IPS-NIHi7 (cell line): ENCODE measurements at regions not wholly inside any gene's neighbourhood (a gene's known extent, or its start where the extent isn't known, plus 50 kb on each side); places are given as distances from the start of the nearest gene placed in this dataset.

Experiments
- DNase-seq: peaks from one replicate; pipeline ENCODE4 v3.0.0; 2012; ENCODE audit warnings: mixed read lengths; ENCODE audit errors: extremely low spot score

- no peak for DNase-seq
Measured at GRCh38 chr6:22668717-22669116, 99.4 kb downstream of the HDGFL1 start.

- no peak for DNase-seq
Measured at GRCh38 chr6:22670605-22671004, 101.2 kb downstream of the HDGFL1 start.

GRCh38 chr6:22673474-22673873 is 104.1 kb downstream of the HDGFL1 start:
- no peak for DNase-seq

DNA sequence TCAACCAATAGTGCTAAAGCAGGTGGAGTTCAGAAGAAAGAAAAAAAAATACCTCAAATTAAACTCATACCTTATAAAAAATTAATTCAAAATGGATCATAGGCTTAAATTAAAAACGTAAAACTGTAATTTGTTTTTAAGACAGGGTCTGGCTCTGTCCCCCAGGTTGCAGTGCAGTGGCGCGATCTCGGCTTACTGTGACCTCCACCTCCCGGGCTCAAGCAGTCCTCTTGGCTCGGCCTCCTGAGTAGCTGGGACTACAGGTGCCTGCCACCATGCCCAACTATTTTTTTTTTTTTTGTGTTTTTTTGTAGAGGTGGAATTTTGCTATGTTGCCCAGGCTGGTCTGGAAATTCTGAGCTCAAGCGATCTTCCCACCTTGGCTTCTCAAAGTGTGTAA is 111.6 kb downstream of the HDGFL1 start:
- DNase-seq: no peak

- DNase-seq: no peak
Measured at GRCh38 chr6:22681761-22682160, 112.4 kb downstream of the HDGFL1 start.

DNA sequence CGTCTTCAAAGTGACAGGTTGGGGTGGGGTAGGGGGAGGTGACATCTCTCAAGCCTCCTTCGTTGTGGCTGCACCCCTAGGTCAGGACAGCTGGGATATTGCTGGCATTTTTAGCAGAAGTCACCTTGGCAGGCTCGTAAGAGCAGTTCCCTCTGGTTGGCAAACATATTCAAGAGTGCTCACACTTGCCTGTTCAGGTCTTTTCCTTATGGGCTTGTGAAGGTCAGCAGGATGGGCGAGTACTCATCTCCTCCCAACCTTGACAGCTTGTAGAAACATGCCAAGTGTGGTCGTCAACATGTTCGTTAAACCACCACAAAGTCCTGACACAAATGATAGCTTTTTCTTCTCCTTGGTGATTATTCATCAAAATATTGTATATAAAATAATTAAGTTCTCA is 113.6 kb downstream of the HDGFL1 start:
- no peak for DNase-seq

DNA sequence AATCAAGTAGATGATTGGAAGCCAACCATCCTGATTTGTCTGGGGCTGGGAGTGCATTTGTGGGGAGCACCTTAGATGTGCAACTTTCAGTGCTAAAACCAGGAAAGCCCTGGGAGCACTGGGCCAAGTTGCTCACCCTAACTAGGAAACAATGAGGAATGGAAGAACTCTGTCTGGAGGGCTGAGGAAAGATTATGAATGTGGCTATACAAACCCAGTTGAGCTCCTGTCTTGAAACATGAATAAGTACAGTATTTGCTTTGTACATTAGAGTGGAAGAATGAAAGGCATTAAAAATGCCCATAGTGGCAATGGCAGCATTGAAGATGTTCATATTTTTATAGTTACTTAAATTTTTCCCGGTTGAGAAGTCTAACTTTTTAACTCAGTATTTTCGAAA is 121.1 kb downstream of the HDGFL1 start:
- no peak for DNase-seq

- DNase-seq: no peak
Measured at GRCh38 chr6:22694092-22694724, 124.8 kb downstream of the HDGFL1 start.

- DNase-seq: no peak
Measured at GRCh38 chr6:22696481-22696880, 127.1 kb downstream of the HDGFL1 start.

- DNase-seq: no peak
Measured at GRCh38 chr6:22697306-22697705, 127.9 kb downstream of the HDGFL1 start.

- DNase-seq: no peak
Measured at GRCh38 chr6:22699151-22699550, 129.8 kb downstream of the HDGFL1 start.

DNA sequence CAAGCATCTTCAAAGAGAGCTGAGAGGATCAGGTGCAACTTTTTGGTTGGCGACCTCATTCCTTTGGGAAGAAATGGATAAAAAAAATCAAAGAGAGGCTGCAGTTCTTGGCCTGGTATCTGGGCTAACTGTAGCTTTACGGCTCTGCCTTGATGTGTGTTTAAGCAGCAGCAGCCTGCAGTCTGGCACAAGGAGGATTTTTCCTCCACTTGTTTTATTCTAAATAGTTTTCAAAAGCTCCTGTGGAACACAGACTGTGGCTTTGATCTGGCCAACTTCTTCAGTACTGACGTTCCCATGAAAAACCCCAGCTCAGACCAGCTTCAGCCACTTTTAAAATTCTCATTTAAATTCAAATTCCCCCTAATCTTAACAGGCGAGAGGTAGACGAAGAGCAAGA is 137.3 kb downstream of the HDGFL1 start:
- DNase-seq: no peak

GRCh38 chr6:22708469-22708868 is 139.1 kb downstream of the HDGFL1 start:
- no peak for DNase-seq

DNA sequence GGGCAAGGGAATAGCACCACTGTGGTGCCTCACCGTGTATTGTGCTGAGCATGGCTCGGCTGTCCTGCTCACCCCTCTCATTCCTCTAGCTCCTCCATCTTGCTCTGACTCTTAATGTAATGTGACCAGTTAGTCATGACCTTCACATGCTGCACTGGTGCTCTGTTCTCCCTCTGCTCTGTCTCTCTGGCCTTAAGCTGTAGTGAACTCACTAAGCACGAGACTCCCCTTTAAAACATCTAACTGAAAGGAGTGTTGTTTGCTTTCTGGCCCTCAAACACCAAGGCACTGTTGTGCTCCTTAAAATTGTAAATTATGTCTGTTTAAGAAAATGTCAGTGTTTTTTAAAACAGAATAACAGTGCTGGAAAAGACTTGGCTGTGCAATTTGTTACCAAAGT is 140.4 kb downstream of the HDGFL1 start:
- no peak for DNase-seq

- DNase-seq: no peak
Measured at GRCh38 chr6:22716721-22717120, 147.4 kb downstream of the HDGFL1 start.

DNA sequence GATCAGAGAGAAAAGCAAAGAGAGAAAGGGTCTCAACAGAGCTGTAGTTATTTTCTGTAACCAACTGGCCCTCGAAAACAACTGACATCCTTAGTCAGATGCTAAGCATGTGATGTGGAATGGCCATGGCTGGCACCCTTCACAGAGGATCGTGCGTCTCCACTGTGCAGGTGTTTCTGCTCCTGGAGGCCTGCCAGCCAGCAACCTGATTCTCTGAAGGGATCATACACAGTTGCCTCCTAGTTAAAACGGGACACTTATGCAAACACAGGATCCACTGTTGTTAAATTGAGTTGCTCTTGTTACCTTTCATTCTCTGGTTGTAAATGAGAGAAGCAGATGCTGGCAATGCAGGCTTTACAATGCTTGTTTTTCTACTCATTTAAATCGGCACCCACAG is 148.5 kb downstream of the HDGFL1 start:
- DNase-seq: no peak

DNA sequence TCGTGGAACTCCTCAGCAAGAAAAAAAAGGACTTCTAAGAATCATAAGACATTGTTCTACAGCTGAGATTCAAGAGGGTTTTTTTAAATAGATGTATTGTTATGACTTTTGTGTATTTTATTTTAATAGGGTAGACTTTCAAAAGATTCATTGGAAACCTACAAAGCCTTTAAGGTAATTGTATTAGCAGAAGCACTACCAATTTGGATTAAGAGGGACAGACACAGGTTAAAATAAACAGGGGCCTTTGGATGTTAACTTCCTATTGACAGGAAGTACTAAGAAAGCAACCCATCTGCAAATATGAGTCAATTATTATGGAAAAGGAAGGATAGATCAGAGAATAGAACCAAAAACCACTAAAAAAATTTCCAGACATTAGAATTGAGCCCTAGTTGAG is 153.5 kb downstream of the HDGFL1 start:
- no peak for DNase-seq

DNA sequence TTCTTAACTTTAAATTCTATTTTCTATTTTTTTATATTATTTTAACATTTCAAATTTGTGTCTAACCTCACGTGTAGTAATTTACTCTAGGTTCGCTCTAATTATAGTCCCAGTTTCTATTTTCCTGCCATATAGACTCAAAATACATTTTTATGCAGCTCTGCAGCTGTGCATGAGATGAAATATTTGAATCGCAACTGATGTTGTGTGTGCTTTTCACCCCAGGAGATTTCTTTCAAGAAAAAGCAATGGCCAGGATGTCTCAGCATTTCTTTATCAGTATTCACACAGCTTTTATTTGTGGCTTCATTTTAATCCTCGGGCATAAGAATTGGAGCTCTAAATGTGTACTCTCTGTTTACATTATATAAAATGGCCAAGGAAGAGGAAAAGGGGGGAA is 157.6 kb downstream of the HDGFL1 start:
- DNase-seq: no peak

GRCh38 chr6:22727710-22728109 is 158.3 kb downstream of the HDGFL1 start:
- DNase-seq: no peak

DNA sequence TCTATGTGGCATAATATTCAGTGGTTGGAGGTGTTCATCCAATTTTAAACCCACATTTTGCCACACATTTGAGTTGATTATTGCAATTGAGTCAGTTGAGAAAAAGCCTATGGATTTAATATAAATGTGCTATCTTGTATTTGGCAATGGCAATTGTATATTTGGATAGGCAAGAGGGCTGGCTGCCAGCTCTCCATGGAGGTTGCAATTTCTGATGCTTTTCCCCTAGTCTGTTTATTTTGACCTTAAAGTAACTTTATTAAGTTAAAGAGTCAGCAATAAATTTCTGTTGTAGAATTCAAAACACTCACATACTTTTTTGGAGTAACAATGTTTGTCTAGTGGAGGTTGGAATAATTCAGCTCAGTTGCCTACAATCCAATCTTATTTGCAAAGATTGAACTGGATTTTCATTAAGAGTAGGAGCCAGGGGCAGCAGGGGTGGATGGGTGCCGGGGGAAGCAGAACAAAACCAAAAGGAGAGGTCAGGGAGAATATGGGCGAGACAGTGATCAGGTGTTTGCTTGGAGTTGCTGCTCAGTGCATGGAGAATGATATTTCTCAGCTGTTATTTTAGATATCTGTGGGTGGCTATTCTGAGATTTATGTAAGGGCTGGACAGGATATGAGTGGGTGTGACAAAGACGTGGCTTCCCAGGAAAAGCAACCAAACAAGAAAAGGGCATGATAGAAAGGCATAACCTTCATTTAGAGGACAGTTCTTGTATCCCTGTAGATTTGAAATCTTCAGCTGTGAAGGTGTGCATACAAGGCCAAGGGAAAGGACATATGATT is 163.0 kb downstream of the HDGFL1 start:
- DNase-seq: no peak

- no peak for DNase-seq
Measured at GRCh38 chr6:22736740-22737139, 167.4 kb downstream of the HDGFL1 start.

DNA sequence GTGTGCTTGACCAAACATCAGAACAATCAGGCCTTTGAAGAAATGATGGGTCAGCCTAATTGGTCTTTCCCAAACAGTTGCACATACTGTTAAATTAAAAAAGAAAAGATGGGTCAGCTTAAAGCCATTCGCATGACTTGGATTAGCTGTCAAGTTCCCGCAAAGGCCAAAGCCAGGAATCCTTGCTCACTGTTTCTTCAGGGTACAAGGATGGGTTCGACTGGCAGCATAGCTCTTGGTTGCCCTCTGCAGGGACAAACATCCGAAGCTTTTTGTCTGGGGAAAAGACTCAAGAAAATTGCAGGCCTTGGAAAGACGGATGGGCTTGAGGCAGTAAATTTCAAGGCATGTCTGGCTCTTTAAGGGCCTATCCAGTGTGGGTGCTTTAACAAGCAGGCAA is 168.0 kb downstream of the HDGFL1 start:
- DNase-seq: peak; percentile 82

DNA sequence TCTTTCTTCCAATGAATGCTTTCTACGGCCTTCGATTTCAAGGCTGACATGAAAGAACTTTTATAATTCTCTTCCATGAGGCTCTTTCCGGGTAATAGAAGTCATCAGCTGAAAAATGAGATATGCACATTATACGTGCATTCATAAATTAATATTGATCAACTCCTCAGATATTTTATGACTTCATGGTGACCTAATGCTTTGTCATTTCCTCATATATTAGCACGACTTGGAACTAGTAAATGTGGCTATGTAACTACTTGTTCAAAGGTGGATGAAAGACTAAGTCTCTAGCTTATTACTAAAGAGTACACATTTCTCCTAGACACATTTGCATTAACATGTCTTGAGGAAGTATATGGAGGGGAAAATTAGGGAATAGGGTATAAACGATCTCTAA is 168.8 kb downstream of the HDGFL1 start:
- no peak for DNase-seq

DNA sequence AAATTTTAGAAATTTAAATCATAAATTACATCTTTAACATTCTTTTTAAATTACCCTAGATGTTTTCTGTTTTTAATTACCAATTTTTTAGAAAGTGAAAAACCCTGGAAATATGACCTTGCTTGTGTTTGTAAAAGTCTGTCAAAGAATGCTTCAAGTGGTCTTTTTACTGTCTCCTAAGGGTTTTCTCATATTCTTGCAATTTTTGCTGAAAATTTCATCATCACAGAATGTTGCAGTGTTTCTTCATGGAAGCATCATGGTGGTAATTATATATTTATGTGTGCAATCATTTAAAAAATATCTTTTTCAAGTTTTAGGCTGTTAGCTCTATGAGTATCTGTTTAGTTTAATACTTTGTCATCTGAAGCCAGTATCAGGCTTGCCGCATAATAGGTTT is 178.2 kb downstream of the HDGFL1 start:
- no peak for DNase-seq
